H1 (cell line): ENCODE measurements at regions not wholly inside any gene's neighbourhood (a gene's known extent, or its start where the extent isn't known, plus 50 kb on each side); places are given as distances from the start of the nearest gene placed in this dataset.

Source experiments
- ATF2 ChIP-seq: IDR thresholded peaks from 2 replicates; pipeline ENCODE4 v1.6.1; 2012; ENCODE audit warnings: low read length, inconsistent platforms
- CHD7 ChIP-seq: fragments of 300-600 bp; sonication (generic); IDR thresholded peaks from 2 replicates; pipeline ENCODE4 v1.7.1; 2012; ENCODE audit warnings: low read length, moderate library complexity, mild to moderate bottlenecking, inconsistent platforms; ENCODE audit not compliant: insufficient replicate concordance
- SP1 ChIP-seq: IDR thresholded peaks from 2 replicates; pipeline ENCODE4 v1.6.1; 2011; ENCODE audit warnings: low read depth, low read length

GRCh38 chr11:29125606-29126005 is 891.2 kb downstream of the KCNA4 start (continued):
- TF ChIP-seq ATF2 (no peak), SP1 (no peak), CHD7 (no peak)
